SK-N-SH treated with all-trans-retinoic acid at 6 μM for 48 hours (cell line): ENCODE measurements at regions not wholly inside any gene's neighbourhood (a gene's known extent, or its start where the extent isn't known, plus 50 kb on each side); places are given as distances from the start of the nearest gene placed in this dataset.

Experiments
- ESRRG ChIP-seq: fragments of 250-450 bp; sonication (Bioruptor Pico); IDR thresholded peaks from 2 replicates; pipeline ENCODE4 v1.6.1; 2021; ENCODE audit warnings: mild to moderate bottlenecking
- GLIS3 ChIP-seq: fragments of 250-450 bp; sonication (Bioruptor Pico); IDR thresholded peaks from 2 replicates; pipeline ENCODE4 v1.5.0; 2020; ENCODE audit warnings: mild to moderate bottlenecking, moderate library complexity
- OSR1 ChIP-seq: fragments of 250-450 bp; sonication (Bioruptor Pico); IDR thresholded peaks from 2 replicates; pipeline ENCODE4 v1.8.0; 2022; ENCODE audit warnings: moderate library complexity, mild to moderate bottlenecking, inconsistent platforms
- PPARA ChIP-seq: fragments of 250-450 bp; sonication (Bioruptor Pico); IDR thresholded peaks from 2 replicates; pipeline ENCODE4 v1.5.0; 2020; ENCODE audit warnings: mild to moderate bottlenecking, borderline replicate concordance
- RARB ChIP-seq: fragments of 250-450 bp; sonication (Bioruptor Pico); IDR thresholded peaks from 2 replicates; pipeline ENCODE4 v1.8.0; 2021; ENCODE audit warnings: mild to moderate bottlenecking, moderate library complexity
- SNAI2 ChIP-seq: fragments of 250-450 bp; sonication (Bioruptor Pico); IDR thresholded peaks from 2 replicates; pipeline ENCODE4 v1.5.0; 2020; ENCODE audit warnings: mild to moderate bottlenecking, moderate library complexity
- TCF4 ChIP-seq: fragments of 250-450 bp; sonication (Bioruptor Pico); IDR thresholded peaks from 2 replicates; pipeline ENCODE4 v1.8.0; 2021; ENCODE audit warnings: mild to moderate bottlenecking, moderate library complexity, borderline replicate concordance
- TSHZ2 ChIP-seq: fragments of 250-450 bp; sonication (Bioruptor Pico); IDR thresholded peaks from 2 replicates; pipeline ENCODE4 v1.5.0; 2020; ENCODE audit warnings: mild to moderate bottlenecking, moderate library complexity
- ZFP3 ChIP-seq: fragments of 250-450 bp; sonication (Bioruptor Pico); IDR thresholded peaks from 2 replicates; pipeline ENCODE4 v1.5.0; 2020; ENCODE audit warnings: mild to moderate bottlenecking, moderate library complexity
- ZNF8 ChIP-seq: fragments of 450-650 bp; formaldehyde crosslinking; IDR thresholded peaks from 2 replicates; pipeline ENCODE4 v1.5.0; 2020; ENCODE audit warnings: mild to moderate bottlenecking, moderate library complexity
- TF ChIP-seq, protein P1 (sequence below): fragments of 250-450 bp; sonication (Bioruptor Pico); IDR thresholded peaks from 2 replicates; pipeline ENCODE4 v1.5.1; 2021; ENCODE audit warnings: mild to moderate bottlenecking, moderate library complexity
- TF ChIP-seq, protein P2 (sequence below): fragments of 250-450 bp; sonication (Bioruptor Pico); IDR thresholded peaks from 2 replicates; pipeline ENCODE4 v1.8.0; 2020; ENCODE audit warnings: mild to moderate bottlenecking, moderate library complexity, borderline replicate concordance

- TF ChIP-seq, protein P1, sequence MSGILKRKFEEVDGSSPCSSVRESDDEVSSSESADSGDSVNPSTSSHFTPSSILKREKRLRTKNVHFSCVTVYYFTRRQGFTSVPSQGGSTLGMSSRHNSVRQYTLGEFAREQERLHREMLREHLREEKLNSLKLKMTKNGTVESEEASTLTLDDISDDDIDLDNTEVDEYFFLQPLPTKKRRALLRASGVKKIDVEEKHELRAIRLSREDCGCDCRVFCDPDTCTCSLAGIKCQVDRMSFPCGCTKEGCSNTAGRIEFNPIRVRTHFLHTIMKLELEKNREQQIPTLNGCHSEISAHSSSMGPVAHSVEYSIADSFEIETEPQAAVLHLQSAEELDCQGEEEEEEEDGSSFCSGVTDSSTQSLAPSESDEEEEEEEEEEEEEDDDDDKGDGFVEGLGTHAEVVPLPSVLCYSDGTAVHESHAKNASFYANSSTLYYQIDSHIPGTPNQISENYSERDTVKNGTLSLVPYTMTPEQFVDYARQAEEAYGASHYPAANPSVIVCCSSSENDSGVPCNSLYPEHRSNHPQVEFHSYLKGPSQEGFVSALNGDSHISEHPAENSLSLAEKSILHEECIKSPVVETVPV (CRISPR knock-in tag): no peak
- TF ChIP-seq SNAI2 (CRISPR knock-in tag): no peak
- TF ChIP-seq ZFP3 (CRISPR knock-in tag): no peak
- no peak for TF ChIP-seq RARB (CRISPR knock-in tag)
- TF ChIP-seq, protein P2, sequence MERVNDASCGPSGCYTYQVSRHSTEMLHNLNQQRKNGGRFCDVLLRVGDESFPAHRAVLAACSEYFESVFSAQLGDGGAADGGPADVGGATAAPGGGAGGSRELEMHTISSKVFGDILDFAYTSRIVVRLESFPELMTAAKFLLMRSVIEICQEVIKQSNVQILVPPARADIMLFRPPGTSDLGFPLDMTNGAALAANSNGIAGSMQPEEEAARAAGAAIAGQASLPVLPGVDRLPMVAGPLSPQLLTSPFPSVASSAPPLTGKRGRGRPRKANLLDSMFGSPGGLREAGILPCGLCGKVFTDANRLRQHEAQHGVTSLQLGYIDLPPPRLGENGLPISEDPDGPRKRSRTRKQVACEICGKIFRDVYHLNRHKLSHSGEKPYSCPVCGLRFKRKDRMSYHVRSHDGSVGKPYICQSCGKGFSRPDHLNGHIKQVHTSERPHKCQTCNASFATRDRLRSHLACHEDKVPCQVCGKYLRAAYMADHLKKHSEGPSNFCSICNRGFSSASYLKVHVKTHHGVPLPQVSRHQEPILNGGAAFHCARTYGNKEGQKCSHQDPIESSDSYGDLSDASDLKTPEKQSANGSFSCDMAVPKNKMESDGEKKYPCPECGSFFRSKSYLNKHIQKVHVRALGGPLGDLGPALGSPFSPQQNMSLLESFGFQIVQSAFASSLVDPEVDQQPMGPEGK (CRISPR knock-in tag): no peak
- TF ChIP-seq TCF4: no peak
- no peak for TF ChIP-seq ESRRG (CRISPR knock-in tag)
- no peak for TF ChIP-seq OSR1 (CRISPR knock-in tag)
- TF ChIP-seq GLIS3 (CRISPR knock-in tag): no peak
- no peak for TF ChIP-seq TSHZ2 (CRISPR knock-in tag)
- no peak for TF ChIP-seq PPARA
- TF ChIP-seq ZNF8: no peak
Observed at GRCh38 chr9:38269775-38270174, 122.7 kb upstream of the ALDH1B1 start.
